ENCODE measurements at regions not wholly inside any gene's neighbourhood (a gene's known extent, or its start where the extent isn't known, plus 50 kb on each side); places are given as distances from the start of the nearest gene placed in this dataset.

DNA sequence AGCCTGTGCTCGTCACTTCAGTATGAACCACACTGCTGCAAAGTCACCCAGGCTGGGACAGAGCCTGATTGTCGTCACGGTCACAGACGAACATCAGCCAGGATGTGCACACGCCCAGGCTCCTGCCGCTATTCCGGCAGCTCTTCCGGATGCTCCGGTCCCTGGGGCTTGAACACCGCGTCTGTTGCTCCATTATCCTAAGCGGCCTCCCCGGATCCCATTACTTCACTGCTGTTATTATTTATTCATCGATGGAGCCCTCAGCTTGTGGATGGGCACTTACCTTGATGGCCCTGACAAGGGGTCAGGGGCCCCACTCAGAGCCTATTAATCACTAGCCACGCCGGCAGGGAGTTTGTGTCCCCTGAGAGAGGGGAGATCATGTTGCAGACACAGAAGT, 120.8 kb upstream of the PCBD1 start:
- TF ChIP-seq CTCF (IDR thresholded peaks at IDR 0.05) (no peak), POLR2A (IDR thresholded peaks at IDR 0.05) (no peak)

Data from right lobe of liver (tissue), 4 donors.